GM13976 (cell line): ENCODE measurements at regions not wholly inside any gene's neighbourhood (a gene's known extent, or its start where the extent isn't known, plus 50 kb on each side); places are given as distances from the start of the nearest gene placed in this dataset.

ENCODE experiments used
- DNase-seq: peaks from one replicate; pipeline ENCODE4 v3.0.0; 2012; ENCODE audit warnings: low spot score
- CTCF ChIP-seq: IDR thresholded peaks from 2 replicates; pipeline ENCODE4 v1.5.1; 2012; ENCODE audit warnings: borderline replicate concordance, mild to moderate bottlenecking; ENCODE audit not compliant: insufficient read depth; ENCODE audit errors: extremely low read depth, missing control alignments, control extremely low read depth
- in situ Hi-C: fragments of 300-500 bp; cut with MboI; formaldehyde crosslinking; loops from one replicate; pipeline ENCODE4 v1.12.0; 2022; ENCODE audit warnings: low sequenced_read_pairs, mixed read lengths, inconsistent platforms; ENCODE audit not compliant: unreplicated experiment

GRCh38 chr6:132207991-132208390 lies 193.3 kb downstream of the MOXD1 start:
- DNase-seq: no peak
- in situ Hi-C loops: loop anchor here (25.0 kb wide), 1 partner anchor 296 kb away; no protein-coding TSS in a partner anchor
- no peak for TF ChIP-seq CTCF

GRCh38 chr6:132205946-132206345 lies 195.3 kb downstream of the MOXD1 start:
- DNase-seq: no peak
- in situ Hi-C loops: loop anchor here (25.0 kb wide), 1 partner anchor 294 kb away; no protein-coding TSS in a partner anchor
- TF ChIP-seq CTCF: no peak

GRCh38 chr6:132204591-132204990 lies 196.7 kb downstream of the MOXD1 start:
- no peak for DNase-seq
- in situ Hi-C loops: loop anchor here (25.0 kb wide), 1 partner anchor 292 kb away; no protein-coding TSS in a partner anchor
- TF ChIP-seq CTCF: no peak

- in situ Hi-C loops: loop anchor here (25.0 kb wide), 1 partner anchor 290 kb away; no protein-coding TSS in a partner anchor
- no peak for DNase-seq
- no peak for TF ChIP-seq CTCF
Measured at GRCh38 chr6:132202574-132202973, 198.7 kb downstream of the MOXD1 start.

GRCh38 chr6:132199343-132199742 lies 201.9 kb downstream of the MOXD1 start:
- DNase-seq: no peak
- no peak for TF ChIP-seq CTCF
- in situ Hi-C loops: no loop called here

- no peak for TF ChIP-seq CTCF
- DNase-seq: no peak
- in situ Hi-C loops: no loop called here
Measured at GRCh38 chr6:132198896-132199295, 202.4 kb downstream of the MOXD1 start.

- no peak for DNase-seq
- in situ Hi-C loops: no loop called here
Measured at GRCh38 chr6:132198040-132198439, 203.2 kb downstream of the MOXD1 start.

More at GRCh38 chr6:132198040-132198439, 203.2 kb downstream of the MOXD1 start:
- no peak for TF ChIP-seq CTCF
